HFFc6 (cell line): ENCODE measurements at regions not wholly inside any gene's neighbourhood (a gene's known extent, or its start where the extent isn't known, plus 50 kb on each side); places are given as distances from the start of the nearest gene placed in this dataset.

Source experiments
- DNase-seq: peaks from one replicate; pipeline ENCODE4 v3.0.0-alpha.2; 2018
- H3K27ac Mint-ChIP-seq: 2 replicates; pipeline ENCODE4 v1.8.0; 2020; ENCODE audit warnings: mild to moderate bottlenecking, mixed read lengths
- H3K27me3 Mint-ChIP-seq: 2 replicates; pipeline ENCODE4 v1.8.0; 2021; ENCODE audit warnings: mild to moderate bottlenecking, moderate library complexity, mixed read lengths; ENCODE audit not compliant: insufficient read depth
- H3K36me3 Mint-ChIP-seq: 2 replicates; pipeline ENCODE4 v1.8.0; 2021; ENCODE audit warnings: low read depth, mixed read lengths
- H3K4me1 Mint-ChIP-seq: 2 replicates; pipeline ENCODE4 v1.8.0; 2020; ENCODE audit warnings: low read depth, mixed read lengths
- H3K4me3 Mint-ChIP-seq: 2 replicates; pipeline ENCODE4 v1.8.0; 2020; ENCODE audit warnings: mild to moderate bottlenecking, moderate library complexity, mixed read lengths
- H3K9me3 Mint-ChIP-seq: 2 replicates; pipeline ENCODE4 v1.8.0; 2020; ENCODE audit warnings: mild to moderate bottlenecking, mixed read lengths
- CTCF ChIP-seq: fragments of 200-600 bp; sonication (generic); IDR thresholded peaks from 2 replicates; pipeline ENCODE4 v1.5.0; 2021; ENCODE audit warnings: antibody characterized with exemption, mild to moderate bottlenecking

GRCh38 chr11:37407461-37407860 is 809.4 kb upstream of the RAG2 start:
- no peak overlapping the region for H3K4me3 Mint-ChIP-seq
- no peak for DNase-seq
- H3K36me3 Mint-ChIP-seq = no peaks in the 10 kb centered on the region
- no peaks in the 10 kb centered on the region for H3K27me3 Mint-ChIP-seq
- H3K9me3 Mint-ChIP-seq = peaks cover 3% of the 10 kb centered on the region
- H3K27ac Mint-ChIP-seq = no peak overlapping the region
- no peak for TF ChIP-seq CTCF
- H3K4me1 Mint-ChIP-seq = no peaks in the 10 kb centered on the region

DNA sequence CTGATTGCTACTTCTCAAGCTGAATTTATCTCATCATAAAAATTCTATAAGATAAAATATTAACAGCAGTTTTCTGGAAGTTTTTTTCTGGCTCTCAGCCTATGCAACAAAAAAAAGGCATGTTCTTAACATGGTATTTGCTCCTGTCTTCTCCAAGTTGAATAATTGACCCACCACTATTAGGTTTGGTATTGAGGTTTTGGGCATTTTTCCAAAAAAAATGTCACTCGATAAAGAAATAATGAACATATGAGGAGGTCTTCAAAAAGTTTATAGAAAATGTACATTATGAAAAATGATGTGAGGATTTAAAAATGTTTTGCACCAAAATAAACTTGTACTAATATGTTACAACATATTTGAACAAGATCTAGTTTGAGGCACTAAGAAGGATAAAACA is 808.6 kb upstream of the RAG2 start:
- no peaks in the 10 kb centered on the region for H3K4me1 Mint-ChIP-seq
- no peaks in the 10 kb centered on the region for H3K36me3 Mint-ChIP-seq
- no peak overlapping the region for H3K4me3 Mint-ChIP-seq
- no peak for DNase-seq
- H3K27me3 Mint-ChIP-seq = no peaks in the 10 kb centered on the region
- no peak for TF ChIP-seq CTCF
- no peak overlapping the region for H3K27ac Mint-ChIP-seq
- peaks cover 3% of the 10 kb centered on the region for H3K9me3 Mint-ChIP-seq

- Mint-ChIP-seq H3K4me1 (no peaks in the 10 kb centered on the region), H3K36me3 (no peaks in the 10 kb centered on the region), H3K9me3 (peaks cover 3% of the 10 kb centered on the region), H3K27ac (no peak overlapping the region), H3K27me3 (no peaks in the 10 kb centered on the region), H3K4me3 (no peak overlapping the region)
- TF ChIP-seq CTCF = no peak
- DNase-seq = no peak
Observed at GRCh38 chr11:37404231-37404630, 806.2 kb upstream of the RAG2 start.

- H3K27me3 Mint-ChIP-seq = no peaks in the 10 kb centered on the region
- H3K36me3 Mint-ChIP-seq = no peaks in the 10 kb centered on the region
- H3K4me3 Mint-ChIP-seq = no peak overlapping the region
- H3K27ac Mint-ChIP-seq = no peak overlapping the region
- H3K4me1 Mint-ChIP-seq = no peaks in the 10 kb centered on the region
- DNase-seq = no peak
- no peak for TF ChIP-seq CTCF
- H3K9me3 Mint-ChIP-seq = peaks cover 3% of the 10 kb centered on the region; the same call in 1 of the 2 replicates
Observed at GRCh38 chr11:37402663-37403062, 804.6 kb upstream of the RAG2 start.

- H3K4me3 Mint-ChIP-seq = no peak overlapping the region
- no peaks in the 10 kb centered on the region for H3K4me1 Mint-ChIP-seq
- no peak for TF ChIP-seq CTCF
- H3K27me3 Mint-ChIP-seq = no peaks in the 10 kb centered on the region; the same call in 1 of the 2 replicates
- H3K27ac Mint-ChIP-seq = no peak overlapping the region
- DNase-seq = no peak
- H3K9me3 Mint-ChIP-seq = peaks cover 45% of the 10 kb centered on the region
- no peaks in the 10 kb centered on the region for H3K36me3 Mint-ChIP-seq
Observed at GRCh38 chr11:37394236-37394870, 796.3 kb upstream of the RAG2 start.

- DNase-seq = no peak
- Mint-ChIP-seq H3K4me1 (no peaks in the 10 kb centered on the region), H3K36me3 (no peaks in the 10 kb centered on the region), H3K27me3 (no peaks in the 10 kb centered on the region; the same call in 1 of the 2 replicates), H3K27ac (no peak overlapping the region), H3K4me3 (no peak overlapping the region), H3K9me3 (peaks cover 46% of the 10 kb centered on the region)
- no peak for TF ChIP-seq CTCF
Observed at GRCh38 chr11:37391615-37392014, 793.6 kb upstream of the RAG2 start.
